CD14-positive monocyte (primary cell): ENCODE measurements at regions not wholly inside any gene's neighbourhood (a gene's known extent, or its start where the extent isn't known, plus 50 kb on each side); places are given as distances from the start of the nearest gene placed in this dataset.

Source experiments
- DNase-seq, 3 donors: peaks; one replicate each; pipeline ENCODE4 v3.0.0-alpha.2; 2011 to 2022
- H2AFZ ChIP-seq: 2 replicates; pipeline ENCODE4 v1.6.0; 2012; ENCODE audit warnings: mild to moderate bottlenecking, low read depth, low read length, inconsistent platforms; ENCODE audit not compliant: insufficient read depth, poor library complexity, severe bottlenecking
- H3K27ac ChIP-seq, 2 donors: 1 replicate in 1 of 2; 2 replicates in 1 of 2; pipeline ENCODE4 v1.5.1; 2012 to 2013; ENCODE audit warnings: low read length in 2 of 2, control low read depth in 1 of 2, inconsistent platforms in 1 of 2, low read depth in 1 of 2, mild to moderate bottlenecking in 1 of 2
- H3K27me3 ChIP-seq, 2 donors: one replicate each; pipeline versions ENCODE4 v1.6.0 to v1.6.1; 2011 to 2013; ENCODE audit warnings: low read length in 2 of 2; ENCODE audit not compliant: control insufficient read depth in 2 of 2, insufficient read depth in 2 of 2
- H3K36me3 ChIP-seq, 2 donors: replicated peaks in 1 of 2; 1 replicate in 1 of 2; 2 replicates in 1 of 2; pipeline versions ENCODE4 v1.5.1 to v1.6.1; 2012 to 2013; ENCODE audit warnings: low read length in 2 of 2, control low read depth in 1 of 2, inconsistent platforms in 1 of 2, mild to moderate bottlenecking in 1 of 2; ENCODE audit not compliant: insufficient read depth in 2 of 2, control insufficient read depth in 1 of 2
- H3K4me1 ChIP-seq, 2 donors: 1 replicate in 1 of 2; 2 replicates in 1 of 2; pipeline versions ENCODE4 v1.5.1 to v1.6.1; 2012 to 2013; ENCODE audit warnings: low read length in 2 of 2, control low read depth in 1 of 2, inconsistent platforms in 1 of 2, mild to moderate bottlenecking in 1 of 2, moderate library complexity in 1 of 2; ENCODE audit not compliant: insufficient read depth in 2 of 2, control insufficient read depth in 1 of 2
- H3K4me2 ChIP-seq: replicated peaks from 2 replicates; pipeline ENCODE3; 2012; ENCODE audit warnings: low read length, moderate library complexity, mild to moderate bottlenecking; ENCODE audit not compliant: poor library complexity, severe bottlenecking; ENCODE audit errors: extremely low read depth
- H3K4me3 ChIP-seq, 3 experiments: fragments of 200-600 bp in 1 of 3; sonication (generic) in 1 of 3; replicated peaks in 1 of 3; 1 replicate in 2 of 3; 2 replicates in 1 of 3; pipeline ENCODE4 v1.5.1; 2011 to 2013; ENCODE audit warnings: low read length in 3 of 3, mild to moderate bottlenecking in 3 of 3, control low read depth in 2 of 3, low read depth in 2 of 3, inconsistent platforms in 1 of 3, moderate library complexity in 1 of 3
- H3K79me2 ChIP-seq: 2 replicates; pipeline ENCODE4 v1.6.0; 2012; ENCODE audit warnings: mild to moderate bottlenecking, control low read depth, inconsistent platforms, low read length, moderate library complexity; ENCODE audit not compliant: insufficient read depth
- H3K9ac ChIP-seq: 2 replicates; pipeline ENCODE4 v1.6.0; 2017; ENCODE audit warnings: low read length, mild to moderate bottlenecking; ENCODE audit not compliant: insufficient read depth, poor library complexity, severe bottlenecking
- H3K9me3 ChIP-seq, 2 donors: replicated peaks in 1 of 2; 1 replicate in 1 of 2; 2 replicates in 1 of 2; pipeline versions ENCODE4 v1.5.1 to v1.6.1; 2012 to 2013; ENCODE audit warnings: low read length in 2 of 2, control low read depth in 1 of 2; ENCODE audit not compliant: control insufficient read depth in 1 of 2, insufficient read depth in 1 of 2
- H4K20me1 ChIP-seq: 2 replicates; pipeline ENCODE4 v1.6.0; 2012; ENCODE audit warnings: mild to moderate bottlenecking, low read length, control low read depth, moderate library complexity; ENCODE audit not compliant: insufficient read depth
- H3K27ac Mint-ChIP-seq, 7 donors: one replicate each; pipeline ENCODE4 v1.8.0; 2020; ENCODE audit warnings: mild to moderate bottlenecking in 7 of 7, mixed read lengths in 7 of 7, moderate library complexity in 6 of 7, inconsistent platforms in 2 of 7
- H3K27me3 Mint-ChIP-seq, 3 donors: one replicate each; pipeline ENCODE4 v1.8.0; 2021 to 2022; ENCODE audit warnings: low read depth in 3 of 3, mild to moderate bottlenecking in 3 of 3, mixed read lengths in 3 of 3, moderate library complexity in 3 of 3, inconsistent platforms in 1 of 3
- H3K36me3 Mint-ChIP-seq, 2 donors: one replicate each; pipeline ENCODE4 v1.8.0; 2020; ENCODE audit warnings: mixed read lengths in 2 of 2, inconsistent platforms in 1 of 2, mild to moderate bottlenecking in 1 of 2
- H3K4me1 Mint-ChIP-seq: one replicate; pipeline ENCODE4 v1.8.0; 2020; ENCODE audit warnings: mild to moderate bottlenecking, mixed read lengths
- H3K4me3 Mint-ChIP-seq, 2 donors: one replicate each; pipeline ENCODE4 v1.8.0; 2020; ENCODE audit warnings: mild to moderate bottlenecking in 2 of 2, mixed read lengths in 2 of 2, moderate library complexity in 1 of 2
- H3K9me3 Mint-ChIP-seq, 7 donors: one replicate each; pipeline ENCODE4 v1.8.0; 2020 to 2022; ENCODE audit warnings: mixed read lengths in 7 of 7, mild to moderate bottlenecking in 6 of 7, moderate library complexity in 6 of 7, inconsistent platforms in 2 of 7
- WGBS: methylation state at CpG from one replicate; pipeline ENCODE4 v1.1.5; 2013; ENCODE audit warnings: missing lambda C conversion rate; ENCODE audit not compliant: insufficient coverage; 5-methylcytosine and 5-hydroxymethylcytosine counted together
- intact Hi-C, 2 donors: fragments of 100-400 bp; cut with micrococcal nuclease; formaldehyde crosslinking; loops; one replicate each; pipeline versions ENCODE4 v1.15.0 to v1.15.1; 2023
- TF ChIP-seq, protein P1 (sequence below): fragments of 200-600 bp; IDR thresholded peaks from one replicate; pipeline ENCODE4 v1.8.0; 2022; ENCODE audit warnings: antibody characterized with exemption, mild to moderate bottlenecking

GRCh38 chr12:126967152-126967551 lies 1299.8 kb upstream of the TMEM132C start:
- H3K27ac ChIP-seq: no peak overlapping the region
- H3K9ac ChIP-seq: no peak overlapping the region
- Mint-ChIP-seq H3K4me3 (no peak overlapping the region), H3K9me3 (peaks cover 0 to 9% (median 5%) of the 10 kb centered on the region in 7 donors), H3K27me3 (peaks cover 0 to 1% (median 0%) of the 10 kb centered on the region in 3 donors), H3K4me1 (no peaks in the 10 kb centered on the region), H3K36me3 (no peaks in the 10 kb centered on the region), H3K27ac (no peak overlapping the region)
- H2AFZ ChIP-seq: no peak overlapping the region
- no CpG with 5 or more reads among the region's 5 CpGs for WGBS
- H3K4me2 ChIP-seq: no peak overlapping the region
- no peaks in the 10 kb centered on the region for H3K27me3 ChIP-seq
- H3K36me3 ChIP-seq: no peaks in the 10 kb centered on the region
- TF ChIP-seq, protein P1, sequence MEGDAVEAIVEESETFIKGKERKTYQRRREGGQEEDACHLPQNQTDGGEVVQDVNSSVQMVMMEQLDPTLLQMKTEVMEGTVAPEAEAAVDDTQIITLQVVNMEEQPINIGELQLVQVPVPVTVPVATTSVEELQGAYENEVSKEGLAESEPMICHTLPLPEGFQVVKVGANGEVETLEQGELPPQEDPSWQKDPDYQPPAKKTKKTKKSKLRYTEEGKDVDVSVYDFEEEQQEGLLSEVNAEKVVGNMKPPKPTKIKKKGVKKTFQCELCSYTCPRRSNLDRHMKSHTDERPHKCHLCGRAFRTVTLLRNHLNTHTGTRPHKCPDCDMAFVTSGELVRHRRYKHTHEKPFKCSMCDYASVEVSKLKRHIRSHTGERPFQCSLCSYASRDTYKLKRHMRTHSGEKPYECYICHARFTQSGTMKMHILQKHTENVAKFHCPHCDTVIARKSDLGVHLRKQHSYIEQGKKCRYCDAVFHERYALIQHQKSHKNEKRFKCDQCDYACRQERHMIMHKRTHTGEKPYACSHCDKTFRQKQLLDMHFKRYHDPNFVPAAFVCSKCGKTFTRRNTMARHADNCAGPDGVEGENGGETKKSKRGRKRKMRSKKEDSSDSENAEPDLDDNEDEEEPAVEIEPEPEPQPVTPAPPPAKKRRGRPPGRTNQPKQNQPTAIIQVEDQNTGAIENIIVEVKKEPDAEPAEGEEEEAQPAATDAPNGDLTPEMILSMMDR: no peak
- DNase-seq: no peak
- H4K20me1 ChIP-seq: no peaks in the 10 kb centered on the region
- H3K4me1 ChIP-seq: no peaks in the 10 kb centered on the region
- no peaks in the 10 kb centered on the region for H3K79me2 ChIP-seq
- no peak overlapping the region for H3K4me3 ChIP-seq
- no peaks in the 10 kb centered on the region for H3K9me3 ChIP-seq
- intact Hi-C loops: no loop called here

GRCh38 chr12:126974779-126975178 lies 1292.2 kb upstream of the TMEM132C start:
- no peak overlapping the region for H3K4me2 ChIP-seq
- TF ChIP-seq, protein P1: no peak

More at GRCh38 chr12:126974779-126975178, 1292.2 kb upstream of the TMEM132C start:
- no peak for DNase-seq
- Histone ChIP-seq H3K36me3 (no peaks in the 10 kb centered on the region), H3K27me3 (no peaks in the 10 kb centered on the region), H3K4me3 (no peak overlapping the region), H3K4me1 (no peaks in the 10 kb centered on the region), H2AFZ (no peak overlapping the region), H3K9me3 (no peaks in the 10 kb centered on the region), H3K9ac (no peak overlapping the region), H3K79me2 (no peaks in the 10 kb centered on the region), H3K27ac (no peak overlapping the region), H4K20me1 (no peaks in the 10 kb centered on the region)
- Mint-ChIP-seq H3K4me3 (no peak overlapping the region), H3K27me3 (peaks cover 0 to 1% (median 0%) of the 10 kb centered on the region in 3 donors), H3K4me1 (no peaks in the 10 kb centered on the region), H3K9me3 (peaks cover 0 to 4% (median 2%) of the 10 kb centered on the region in 7 donors), H3K27ac (no peak overlapping the region), H3K36me3 (no peaks in the 10 kb centered on the region)
- intact Hi-C loops: no loop called here
- 72% methylated on average over 3 of the region's 3 CpGs for WGBS
